ENCODE measurements at regions not wholly inside any gene's neighbourhood (a gene's known extent, or its start where the extent isn't known, plus 50 kb on each side); places are given as distances from the start of the nearest gene placed in this dataset.

DNA sequence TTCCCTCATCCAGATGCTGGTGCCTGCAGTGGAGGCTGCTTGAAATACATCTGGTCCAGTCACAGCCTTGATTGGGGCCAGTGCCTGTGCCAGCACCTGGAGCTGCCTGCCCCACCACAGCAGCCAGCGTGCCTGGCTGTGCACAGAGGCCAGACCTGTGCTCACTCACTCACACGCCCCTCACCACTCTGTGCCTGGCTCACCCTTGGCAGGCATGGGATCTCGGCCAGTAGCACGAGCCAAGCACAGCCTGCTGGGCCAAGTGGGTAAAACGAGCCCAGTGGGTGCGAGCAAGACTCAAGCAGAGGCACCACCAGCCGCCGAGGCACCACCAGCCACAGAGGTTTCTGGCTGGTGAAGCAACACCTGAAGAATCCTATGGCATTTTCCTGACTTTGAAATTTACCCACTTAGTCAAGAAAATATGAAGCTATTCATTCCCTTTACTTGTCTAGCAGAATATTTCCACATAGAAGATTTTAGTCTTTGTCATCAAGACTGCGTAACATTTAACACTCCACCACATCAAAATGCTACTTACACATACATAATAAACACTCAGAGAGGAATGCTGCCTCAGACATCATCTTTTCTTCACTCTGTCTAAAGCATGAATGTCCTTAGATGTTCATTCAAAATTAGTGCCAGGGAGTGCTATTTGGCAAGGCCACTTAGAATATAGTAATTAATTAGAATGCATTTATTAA lies 424.3 kb upstream of the FAT3 start:
- DNase-seq: no peak

DNA sequence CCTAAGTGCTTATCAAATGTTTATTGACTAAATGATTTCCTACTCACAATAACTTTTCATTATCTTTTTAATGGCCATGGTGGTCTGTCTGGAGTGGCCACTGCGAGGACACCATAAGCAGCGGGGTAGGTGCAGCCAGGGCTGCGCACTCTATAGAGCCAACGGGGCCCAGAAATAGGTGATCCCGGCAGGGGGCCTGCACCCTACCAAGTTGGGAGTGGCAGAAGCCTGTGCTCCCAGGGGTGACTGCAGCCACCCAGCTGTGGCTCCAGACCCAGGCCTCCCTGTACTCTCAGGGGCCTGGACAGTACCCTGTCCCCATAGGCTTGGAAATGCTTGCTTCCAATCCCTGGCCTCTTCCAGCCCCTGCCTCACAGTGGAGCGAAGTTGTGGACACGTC lies 426.4 kb upstream of the FAT3 start:
- no peak for DNase-seq

DNA sequence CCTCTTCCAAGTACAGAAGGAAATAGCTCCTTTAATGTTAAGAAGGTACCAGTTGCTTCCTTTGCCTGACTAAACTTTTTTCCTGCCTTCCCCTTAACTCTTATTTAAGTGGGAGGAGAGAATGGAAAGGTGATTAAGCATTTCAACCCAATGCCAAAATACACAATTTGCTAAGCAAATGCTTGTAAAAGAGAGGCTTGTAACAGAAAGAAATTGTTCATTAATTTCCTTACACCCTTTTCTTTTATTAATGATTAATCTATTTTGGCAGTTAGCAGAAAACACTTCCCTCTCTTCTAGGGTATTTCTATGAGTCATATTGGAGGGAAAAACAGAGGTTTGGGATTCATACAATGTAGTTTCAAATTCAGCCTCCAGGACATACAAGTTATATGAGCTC lies 427.6 kb upstream of the FAT3 start:
- DNase-seq: no peak

DNA sequence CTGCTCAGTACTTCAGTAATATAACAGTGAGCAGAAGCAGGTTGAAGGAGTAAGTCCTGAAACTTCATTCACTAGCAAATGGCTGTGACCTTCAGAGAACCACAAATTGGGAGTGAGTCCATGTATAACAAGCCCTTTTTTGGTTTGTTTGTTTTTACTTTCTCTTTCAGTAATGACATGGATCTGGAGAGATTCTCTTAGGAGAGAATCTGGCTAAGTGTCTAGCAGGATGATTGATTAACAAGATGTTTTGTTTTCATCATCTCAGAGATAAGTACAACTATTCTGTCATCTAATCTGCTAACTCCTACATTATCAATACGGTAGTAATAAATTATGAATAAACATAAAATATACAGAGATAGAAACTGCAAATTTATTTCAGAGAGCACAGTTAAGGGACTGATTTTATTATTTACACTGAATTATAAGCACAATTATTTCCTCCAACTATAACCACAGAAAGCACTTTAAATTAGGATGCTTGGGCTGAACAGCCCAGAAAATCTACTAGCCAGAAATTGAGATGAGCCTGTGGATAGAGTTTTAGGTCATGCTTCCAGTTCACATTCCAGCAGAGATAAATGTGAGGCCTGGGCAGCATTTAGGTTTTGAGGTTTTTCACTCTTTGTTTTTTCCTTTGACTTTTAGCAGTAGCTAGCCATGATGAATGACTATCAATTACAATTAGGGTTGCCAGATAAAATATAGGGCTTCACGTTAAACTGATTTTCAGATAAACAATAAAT lies 429.3 kb upstream of the FAT3 start:
- DNase-seq: no peak

DNA sequence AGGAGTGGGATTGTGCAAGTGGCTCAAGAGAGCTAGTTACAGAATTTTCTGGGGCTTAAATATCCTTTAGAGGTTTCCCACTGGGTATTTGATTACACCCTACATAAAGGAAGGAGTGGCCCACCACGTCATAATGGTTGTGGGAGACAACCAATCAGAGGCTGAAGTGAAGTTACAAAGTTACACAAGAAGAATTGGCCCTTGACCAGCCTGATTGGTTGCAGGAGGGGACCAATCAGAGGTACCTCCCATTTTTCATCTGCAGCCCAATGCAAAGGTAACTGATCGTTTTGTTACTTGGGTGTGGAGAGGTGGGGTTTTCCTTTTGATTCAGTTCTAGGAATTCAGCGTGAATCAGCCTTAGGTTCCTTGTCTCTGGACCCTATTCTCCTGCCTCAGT lies 430.5 kb upstream of the FAT3 start:
- DNase-seq: no peak

DNA sequence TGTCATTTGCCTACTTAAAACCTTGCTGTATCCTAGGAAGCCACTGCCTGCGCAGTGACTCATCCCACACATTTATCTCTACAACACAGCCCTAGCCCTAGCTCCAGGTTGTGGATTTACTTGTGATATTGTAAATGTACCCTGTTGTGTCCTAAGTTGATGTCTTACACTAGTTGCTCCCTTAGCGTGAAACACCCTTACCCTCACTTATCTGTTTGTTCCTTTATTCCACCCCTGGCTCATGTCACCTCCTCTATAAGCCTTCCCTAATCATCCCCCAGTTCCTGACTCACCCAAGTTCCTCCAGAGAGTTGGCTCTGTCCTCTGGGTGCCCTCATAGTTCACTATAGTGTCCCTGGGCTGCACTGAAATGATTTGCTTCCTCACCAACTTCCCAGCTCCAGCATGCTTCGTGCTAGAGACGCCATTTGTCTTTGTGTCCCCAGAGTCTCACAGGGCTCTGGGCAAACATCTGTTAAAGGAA lies 431.8 kb upstream of the FAT3 start:
- DNase-seq: no peak

DNA sequence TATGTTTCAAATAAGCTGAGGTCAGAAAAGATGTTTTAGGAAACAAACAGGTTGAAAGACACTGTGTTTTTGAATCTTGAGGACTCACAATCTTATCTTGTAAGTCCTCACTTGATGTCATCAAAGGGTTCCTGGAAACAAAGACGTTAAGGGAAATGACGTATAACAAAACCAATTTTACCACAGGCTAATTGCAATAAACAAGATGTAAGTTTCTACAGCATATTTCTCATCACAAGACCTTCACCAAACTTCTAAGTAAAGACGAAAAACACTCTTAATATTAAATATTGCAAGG lies 433.5 kb upstream of the FAT3 start:
- no peak for DNase-seq

DNA sequence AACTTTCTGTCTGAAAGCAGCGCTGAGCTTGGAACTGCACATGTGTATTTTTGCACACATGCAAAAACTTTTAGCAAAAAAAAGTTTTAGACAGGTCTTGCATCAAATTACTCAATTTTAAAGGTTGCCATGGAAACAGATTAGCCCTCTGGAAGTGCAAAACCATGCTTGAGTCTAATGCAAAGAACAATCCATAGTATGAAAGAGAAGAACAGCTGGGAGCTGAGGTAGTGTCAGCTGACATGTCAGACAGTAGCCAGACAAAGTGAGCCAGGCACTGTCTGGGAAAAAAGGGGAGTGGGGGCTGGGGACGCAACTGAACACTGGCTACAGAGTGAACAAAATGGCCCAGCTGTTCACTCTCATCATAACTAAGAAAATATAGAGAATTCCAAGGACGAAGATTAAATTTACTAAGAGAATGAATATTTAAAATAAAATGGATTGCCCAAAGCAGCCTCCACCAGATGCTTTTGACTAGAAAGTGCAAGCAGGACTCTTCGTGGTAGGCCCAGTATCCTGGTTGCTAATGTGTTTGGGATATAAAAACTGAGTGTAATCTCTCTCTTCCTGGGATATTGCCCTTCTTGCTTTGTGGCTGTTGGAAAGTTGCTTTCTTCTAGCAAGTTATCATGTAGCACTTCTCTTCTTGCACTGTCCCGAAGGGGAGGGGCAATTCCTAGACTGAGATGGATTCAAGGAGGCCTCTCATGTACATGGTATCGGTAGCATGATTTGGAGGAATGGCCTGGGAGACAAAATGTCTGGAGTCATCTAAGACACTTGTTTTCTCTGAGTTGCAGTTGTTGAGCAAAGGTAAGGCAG lies 434.1 kb upstream of the FAT3 start:
- no peak for DNase-seq

DNA sequence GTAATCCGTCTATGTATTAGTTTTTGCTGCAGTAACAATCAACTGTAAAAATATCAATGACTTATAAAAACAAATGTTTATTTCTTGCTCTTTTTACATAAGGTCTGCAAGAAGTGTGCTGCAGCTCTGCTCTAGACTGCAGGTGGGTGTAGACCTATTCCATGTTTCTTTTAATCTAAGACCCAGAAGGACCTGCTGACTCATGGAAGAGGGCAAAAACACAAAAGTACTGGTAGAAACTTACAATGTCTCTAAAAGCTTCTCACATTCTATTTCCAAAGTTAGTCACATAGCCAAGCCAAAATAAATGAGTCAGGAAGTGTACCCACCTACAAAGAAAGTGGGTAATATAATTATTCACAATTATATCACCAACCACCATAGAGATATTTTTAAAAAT lies 435.9 kb upstream of the FAT3 start:
- DNase-seq: no peak

DNA sequence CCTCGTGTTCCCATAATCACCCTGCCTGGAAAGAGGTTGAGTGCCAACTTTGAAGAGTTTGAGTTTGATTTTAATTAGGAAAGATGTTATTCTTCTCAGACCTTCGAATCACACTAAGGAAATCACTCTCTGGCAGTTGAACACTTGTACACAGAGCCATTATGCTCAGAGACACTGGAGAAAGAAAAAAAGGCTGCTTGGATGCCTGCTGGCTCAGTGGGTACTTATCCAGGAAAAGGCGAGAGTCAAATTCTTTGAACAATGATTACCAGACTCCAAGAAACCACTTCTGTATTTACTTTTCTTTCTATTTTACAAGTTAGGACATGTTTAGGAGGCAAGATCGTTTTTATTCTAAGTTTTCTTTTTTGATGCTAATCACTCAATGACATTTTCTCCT lies 438.5 kb upstream of the FAT3 start:
- no peak for DNase-seq

DNA sequence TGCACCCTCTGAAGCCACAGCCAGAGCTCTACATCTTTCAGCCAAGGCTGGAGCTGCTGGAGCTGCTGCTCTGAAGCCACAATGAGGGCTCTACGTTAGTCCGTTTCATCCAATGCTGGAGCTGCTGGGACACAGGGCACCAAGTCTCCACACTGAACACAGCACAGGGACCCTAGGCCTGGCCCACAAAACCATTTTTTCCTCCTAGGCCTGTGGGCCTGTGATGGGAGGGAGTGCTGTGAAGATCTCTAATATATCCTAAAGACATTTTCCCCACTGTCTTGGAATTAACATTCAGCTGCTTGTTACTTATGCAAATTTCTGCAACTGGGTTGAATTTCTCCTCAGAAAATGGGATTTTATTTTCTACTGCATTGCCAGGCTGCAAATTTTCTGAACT lies 441.4 kb upstream of the FAT3 start:
- DNase-seq: no peak

DNA sequence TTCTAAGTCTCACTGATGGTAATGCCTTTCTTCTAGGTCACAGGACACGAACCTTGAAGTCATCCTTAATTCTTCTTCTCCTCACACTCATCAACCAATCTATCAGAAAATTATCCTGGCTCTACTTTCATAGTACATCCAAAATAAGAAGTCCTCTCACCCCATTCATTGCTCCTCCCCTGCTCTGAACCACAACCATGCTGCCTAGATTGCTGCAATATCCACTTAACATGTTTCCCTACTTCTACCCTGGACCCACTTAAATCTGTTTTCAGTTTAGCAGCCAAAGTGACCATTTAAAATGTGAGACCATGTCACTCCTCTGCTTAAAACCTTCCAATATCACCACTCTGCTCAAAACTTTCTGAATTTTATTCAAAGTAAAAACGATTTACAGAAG lies 445.9 kb upstream of the FAT3 start:
- DNase-seq: no peak

DNA sequence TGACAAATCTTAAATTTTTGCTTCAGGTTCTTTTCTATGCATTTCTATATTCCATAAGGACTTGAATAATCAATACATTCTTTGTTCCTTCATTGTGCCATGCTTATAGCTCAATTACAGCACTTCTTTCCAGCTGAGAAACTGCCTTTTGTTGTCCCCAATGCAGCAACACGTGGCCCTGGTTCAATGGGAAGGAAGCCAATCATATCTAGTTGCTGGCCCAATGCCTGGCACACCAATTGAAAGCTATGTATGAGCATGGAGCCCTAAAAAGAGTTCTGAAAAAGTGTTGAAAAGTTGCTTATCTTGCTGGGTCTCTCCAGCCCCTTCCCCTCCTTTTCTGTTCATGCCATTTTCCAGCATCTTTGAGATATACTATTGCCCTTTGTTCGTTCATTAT lies 448.0 kb upstream of the FAT3 start:
- DNase-seq: no peak

DNA sequence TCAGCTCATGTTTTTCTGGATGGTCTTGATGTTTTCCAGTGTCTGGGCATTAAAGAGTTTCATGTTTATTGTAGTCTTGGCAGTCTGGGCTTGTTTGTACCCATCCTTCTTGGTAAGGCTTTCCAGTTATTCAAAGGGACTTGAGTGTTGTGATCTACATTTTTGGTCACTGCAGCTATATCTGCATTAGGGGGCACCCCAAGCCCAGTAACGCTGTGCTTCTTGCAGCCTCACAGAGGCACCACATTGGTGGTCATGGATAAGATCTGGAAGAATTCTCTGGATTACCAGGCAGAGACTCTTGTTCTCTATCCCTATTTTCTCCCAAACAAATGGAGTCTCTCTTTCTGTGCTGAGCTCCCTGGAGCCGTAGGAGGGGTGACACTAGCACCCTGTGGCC lies 451.5 kb upstream of the FAT3 start:
- DNase-seq: no peak

DNA sequence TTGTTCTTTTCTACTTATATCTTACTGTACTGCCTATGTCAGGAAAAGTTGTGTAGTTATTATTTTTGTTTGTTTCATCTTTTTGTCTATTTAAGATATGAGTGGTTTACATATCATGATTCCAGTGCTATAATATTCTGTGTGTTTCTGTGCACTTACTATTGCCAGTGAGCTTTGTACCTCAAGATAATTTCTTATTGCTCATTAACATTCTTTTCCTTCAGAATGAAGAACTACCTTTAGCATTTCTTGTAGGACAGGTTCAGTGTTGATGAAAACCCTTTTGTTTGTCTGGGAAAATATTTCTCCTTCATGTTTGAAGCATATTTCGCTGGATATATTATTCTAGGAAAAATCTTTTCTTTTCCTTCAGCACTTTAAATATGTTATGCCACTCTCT lies 452.7 kb upstream of the FAT3 start:
- DNase-seq: no peak

DNA sequence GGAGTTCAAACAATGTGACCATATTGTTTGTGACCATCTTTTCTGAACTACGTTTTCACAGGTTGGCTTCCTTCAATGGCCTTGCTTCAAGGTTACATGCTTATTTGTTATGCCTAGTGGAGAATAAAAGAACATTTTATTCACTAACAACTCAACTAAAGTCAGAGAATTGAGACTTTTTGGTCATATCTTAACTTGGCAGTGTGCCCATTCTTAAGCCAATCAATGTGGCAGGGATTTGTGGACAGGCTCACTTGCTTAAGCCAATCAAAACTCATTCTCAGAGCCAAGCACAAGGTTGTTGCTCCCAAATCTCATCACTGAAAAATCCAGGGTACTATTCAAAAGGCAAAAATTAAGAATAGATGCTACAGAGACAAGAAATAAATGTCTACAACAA lies 455.8 kb upstream of the FAT3 start:
- DNase-seq: no peak

DNA sequence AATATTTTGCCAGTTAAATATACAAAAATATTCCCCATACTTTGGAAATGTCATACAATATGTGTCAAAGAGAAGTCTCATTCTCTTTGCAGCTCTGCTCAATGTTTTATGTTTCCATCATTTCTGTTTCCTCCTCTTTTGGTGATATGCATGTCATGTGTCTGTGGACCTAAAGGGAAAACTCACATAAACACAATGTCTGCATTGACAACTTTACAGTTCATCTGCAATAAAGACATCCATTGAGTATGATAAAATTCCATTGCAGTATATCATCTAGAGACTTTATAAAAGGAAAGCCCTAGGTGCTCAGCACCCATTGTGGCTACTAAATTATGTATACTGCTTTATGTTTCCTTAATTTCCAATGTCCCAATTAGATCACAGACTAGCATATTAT lies 461.3 kb upstream of the FAT3 start:
- no peak for DNase-seq

DNA sequence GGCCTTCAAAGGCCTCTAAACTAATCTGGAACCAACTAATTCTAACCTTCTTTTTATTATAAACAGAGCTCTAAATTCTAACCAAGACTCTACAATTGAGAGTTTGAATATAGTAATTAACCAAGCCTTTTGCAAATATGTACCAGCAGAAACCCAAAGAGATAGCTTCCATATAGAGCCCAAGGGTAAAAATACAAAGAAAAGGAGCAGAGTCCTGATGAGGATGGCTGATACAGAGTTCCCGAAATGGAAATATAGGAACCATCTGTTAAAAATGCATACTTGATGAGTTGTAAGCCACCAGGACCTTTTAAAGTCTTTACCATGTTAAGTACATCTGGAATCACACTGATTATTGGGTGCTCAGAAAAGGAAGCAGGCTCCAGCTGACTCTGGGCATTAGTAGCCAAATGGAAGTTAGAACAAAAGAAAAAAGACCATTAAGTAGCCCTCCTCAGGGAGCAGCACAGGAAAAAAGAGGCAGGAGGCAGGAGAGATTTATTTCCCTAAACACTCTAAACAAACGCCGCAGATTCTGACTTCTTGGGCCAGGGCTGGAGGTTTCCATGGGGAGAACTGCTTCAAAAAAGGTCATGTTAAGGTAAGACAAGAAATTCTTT lies 463.1 kb upstream of the FAT3 start:
- DNase-seq: no peak

DNA sequence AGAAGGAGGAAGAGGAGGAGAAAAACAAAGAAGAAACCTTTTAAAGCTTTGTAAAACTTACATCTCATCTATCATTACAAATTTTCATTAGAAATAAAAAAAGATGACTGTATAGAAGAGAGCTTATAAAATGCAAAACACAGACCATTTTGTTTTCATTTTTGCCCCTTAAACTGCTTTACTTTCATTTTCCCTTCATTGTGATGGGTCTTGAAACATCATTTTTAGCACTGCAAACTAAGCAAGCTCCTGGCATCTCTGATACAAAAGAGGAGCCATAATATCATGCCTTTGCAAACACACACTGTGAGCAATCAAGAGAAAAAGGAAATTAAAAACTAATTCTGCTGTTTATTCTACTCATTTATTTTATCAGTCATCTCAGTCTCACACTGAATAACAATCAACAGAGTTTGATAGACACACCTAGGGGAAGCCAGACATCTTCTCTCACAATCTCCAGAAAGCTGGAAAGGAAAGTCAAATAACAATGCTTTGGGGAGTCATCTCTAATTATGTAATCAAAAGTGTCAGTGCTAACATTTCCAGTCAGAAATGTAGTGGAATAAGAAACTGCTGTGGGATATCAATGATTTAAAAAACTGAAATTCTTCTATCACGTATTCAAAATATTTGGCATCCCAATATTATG lies 467.7 kb upstream of the FAT3 start:
- DNase-seq: no peak

DNA sequence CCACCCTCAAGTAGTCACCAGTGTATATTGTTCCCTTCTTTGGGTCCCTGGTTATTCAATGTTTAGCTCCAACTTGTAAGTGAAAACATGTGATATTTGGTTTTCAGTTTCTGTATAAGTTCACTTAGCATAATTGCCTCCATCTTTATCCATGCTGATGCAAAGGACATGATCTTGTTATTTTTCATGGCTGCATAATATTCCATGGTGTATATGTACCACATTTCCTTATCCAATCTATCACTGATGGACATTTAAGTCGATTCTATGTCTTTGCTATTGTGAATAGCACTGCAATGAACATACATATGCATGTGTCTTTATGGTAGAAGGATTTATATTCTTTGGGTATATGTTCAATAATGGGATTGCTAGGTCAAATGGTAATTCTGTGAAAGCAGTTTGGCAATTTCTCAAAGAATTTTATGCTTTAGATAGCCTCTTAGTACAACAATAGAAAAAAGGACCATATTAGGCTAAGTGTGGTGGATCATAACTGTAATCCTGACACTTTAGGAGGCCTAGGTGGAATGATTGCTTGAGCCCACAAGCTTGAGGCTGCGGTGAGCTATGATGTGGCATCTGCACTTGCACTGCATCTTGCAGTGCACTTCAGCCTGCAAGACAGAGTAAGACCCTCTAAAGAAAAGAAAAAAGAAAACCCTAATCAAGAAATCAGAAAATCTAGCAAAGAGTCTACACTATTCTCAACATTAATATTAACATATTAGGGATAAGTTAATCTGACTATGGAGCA lies 468.5 kb upstream of the FAT3 start:
- no peak for DNase-seq

DNA sequence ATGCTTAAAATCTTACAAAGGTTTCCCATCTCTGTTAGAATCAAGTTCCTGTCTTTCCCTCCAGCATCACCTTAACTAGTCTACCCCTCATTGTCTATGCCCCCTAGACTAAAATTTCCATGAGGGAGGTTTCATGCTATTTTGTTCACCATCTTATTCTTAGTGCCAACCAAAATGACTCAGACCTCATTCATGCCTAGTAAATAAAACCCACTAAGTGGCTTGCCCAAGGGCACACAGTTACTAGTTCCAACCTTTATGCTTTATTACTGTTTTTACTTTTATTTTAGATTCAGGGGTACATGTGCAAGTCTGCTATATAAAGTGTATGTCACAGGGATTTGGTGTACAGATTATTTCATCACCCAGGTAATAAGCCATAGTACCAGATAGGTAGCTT lies 469.1 kb upstream of the FAT3 start:
- no peak for DNase-seq

DNA sequence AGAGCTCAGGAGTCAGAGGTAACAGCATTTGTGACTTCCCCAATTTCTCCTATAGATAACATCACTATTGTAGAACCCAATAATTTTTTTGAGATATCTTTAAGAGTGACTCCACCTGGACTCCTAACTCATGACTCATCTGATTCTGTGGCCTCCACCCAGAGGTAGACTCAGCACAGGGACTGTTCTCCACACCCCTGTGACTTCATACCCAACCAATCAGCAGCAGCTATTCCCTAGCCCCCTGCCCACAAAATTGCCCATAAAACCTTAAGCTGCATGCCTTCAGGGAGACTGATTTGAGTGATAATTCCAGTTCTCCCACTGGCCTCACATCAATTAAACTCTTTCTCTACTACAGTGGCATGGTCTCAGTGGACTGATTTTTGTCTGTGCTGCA lies 475.4 kb upstream of the FAT3 start:
- no peak for DNase-seq

Data from MV-4-11 (cell line).